ENCODE measurements at regions not wholly inside any gene's neighbourhood (a gene's known extent, or its start where the extent isn't known, plus 50 kb on each side); places are given as distances from the start of the nearest gene placed in this dataset.

DNA sequence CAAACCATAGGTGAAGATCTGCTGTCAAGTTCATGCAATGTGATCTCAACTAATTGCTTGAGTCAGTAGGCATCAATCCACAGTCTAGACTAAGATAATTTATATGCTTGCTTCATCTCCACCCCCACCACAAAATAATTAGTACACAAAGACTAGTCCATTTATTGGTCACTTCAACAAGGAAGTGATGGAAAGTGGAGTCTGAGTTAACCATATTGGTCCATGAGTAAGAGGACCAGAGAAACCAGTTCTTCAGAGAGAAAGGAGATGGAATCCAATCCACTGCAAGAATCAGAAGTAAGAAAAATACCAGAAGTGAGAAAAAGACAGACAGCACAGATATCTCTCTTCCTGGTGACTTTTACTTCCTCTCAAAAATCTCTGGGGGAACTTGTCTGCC is 366.5 kb downstream of the CHSY3 start:
- TF ChIP-seq, protein P1, sequence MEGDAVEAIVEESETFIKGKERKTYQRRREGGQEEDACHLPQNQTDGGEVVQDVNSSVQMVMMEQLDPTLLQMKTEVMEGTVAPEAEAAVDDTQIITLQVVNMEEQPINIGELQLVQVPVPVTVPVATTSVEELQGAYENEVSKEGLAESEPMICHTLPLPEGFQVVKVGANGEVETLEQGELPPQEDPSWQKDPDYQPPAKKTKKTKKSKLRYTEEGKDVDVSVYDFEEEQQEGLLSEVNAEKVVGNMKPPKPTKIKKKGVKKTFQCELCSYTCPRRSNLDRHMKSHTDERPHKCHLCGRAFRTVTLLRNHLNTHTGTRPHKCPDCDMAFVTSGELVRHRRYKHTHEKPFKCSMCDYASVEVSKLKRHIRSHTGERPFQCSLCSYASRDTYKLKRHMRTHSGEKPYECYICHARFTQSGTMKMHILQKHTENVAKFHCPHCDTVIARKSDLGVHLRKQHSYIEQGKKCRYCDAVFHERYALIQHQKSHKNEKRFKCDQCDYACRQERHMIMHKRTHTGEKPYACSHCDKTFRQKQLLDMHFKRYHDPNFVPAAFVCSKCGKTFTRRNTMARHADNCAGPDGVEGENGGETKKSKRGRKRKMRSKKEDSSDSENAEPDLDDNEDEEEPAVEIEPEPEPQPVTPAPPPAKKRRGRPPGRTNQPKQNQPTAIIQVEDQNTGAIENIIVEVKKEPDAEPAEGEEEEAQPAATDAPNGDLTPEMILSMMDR (conservative IDR thresholded peaks at IDR 0.05) = no peak
- H3K56ac ChIP-seq (ENCODE audit: insufficient read length, low read depth, low read length) = no peak overlapping the region

More for the DNA sequence above, 366.5 kb downstream of the CHSY3 start:
- Histone ChIP-seq H4K91ac (ENCODE audit: insufficient read length, low read depth, low read length) (no peak overlapping the region), H3K9ac (ENCODE audit: extremely low read depth, insufficient read length, low read length) (no peak overlapping the region), H4K8ac (replicated peaks; ENCODE audit: insufficient read length, low read depth, low read length) (no peak overlapping the region), H2BK12ac (ENCODE audit: insufficient read length, low read depth, low read length) (no peak overlapping the region), H2AFZ (ENCODE audit: low read length) (no peak overlapping the region), H2BK5ac (ENCODE audit: insufficient read length, low read length) (no peak overlapping the region), H4K5ac (ENCODE audit: insufficient read length, low read depth, low read length) (no peak overlapping the region), H3K18ac (ENCODE audit: insufficient read length, low read depth, low read length) (no peak overlapping the region), H2BK120ac (ENCODE audit: low read depth, low read length, poor library complexity, severe bottlenecking) (no peak overlapping the region), H3T11ph (ENCODE audit: low read length) (no peak overlapping the region), H4K20me1 (ENCODE audit: control insufficient read depth, insufficient read depth, insufficient read length) (no peaks in the 10 kb centered on the region), H3K4me2 (ENCODE audit: insufficient read depth, insufficient read length, low read length) (no peak overlapping the region), H2BK15ac (ENCODE audit: low read depth, low read length) (no peak overlapping the region), H3K9me3 (ENCODE audit: control insufficient read depth, low read depth, low read length) (no peaks in the 10 kb centered on the region), H3K27ac (ENCODE audit: insufficient read length, low read depth, low read length) (no peak overlapping the region), H3K79me2 (ENCODE audit: insufficient read depth, low read length) (no peaks in the 10 kb centered on the region), H3K14ac (ENCODE audit: insufficient read depth, low read length) (no peak overlapping the region), H2AK5ac (ENCODE audit: insufficient read length, low read length) (no peak overlapping the region), H3K27me3 (ENCODE audit: insufficient read depth, low read length) (peaks cover 10% of the 10 kb centered on the region; the same call in 1 of the 2 replicates), H3K23ac (ENCODE audit: insufficient read length, low read depth, low read length) (no peak overlapping the region), H3K4me1 (ENCODE audit: insufficient read depth, low read length) (no peaks in the 10 kb centered on the region), H3K79me1 (ENCODE audit: insufficient read depth, low read depth, low read length, poor library complexity, severe bottlenecking) (no peaks in the 10 kb centered on the region), H3K4ac (ENCODE audit: low read depth, low read length) (no peak overlapping the region), H2BK20ac (ENCODE audit: low read depth, low read length, poor library complexity, severe bottlenecking) (no peak overlapping the region), H3K23me2 (ENCODE audit: insufficient read length, low read depth, low read length, poor library complexity, severe bottlenecking) (no peaks in the 10 kb centered on the region)
- H3K4me3 Mint-ChIP-seq = no peak overlapping the region
- no peaks in the 10 kb centered on the region for H3K9me3 Mint-ChIP-seq
- peaks cover 3 to 4% of the 10 kb centered on the region in 2 experiments; a peak in 2 of 4 replicates for H3K4me1 Mint-ChIP-seq
- no peaks in the 10 kb centered on the region for H3K36me3 Mint-ChIP-seq (ENCODE audit: insufficient read depth in 1 of 3, low read depth in 3 of 3)
- H3K27me3 Mint-ChIP-seq (ENCODE audit: low read depth) = peaks cover 74% of the 10 kb centered on the region
- no peak for DNase-seq
- H3K27ac Mint-ChIP-seq = no peak overlapping the region
